Right lobe of liver (tissue), 6 donors: ENCODE measurements at regions not wholly inside any gene's neighbourhood (a gene's known extent, or its start where the extent isn't known, plus 50 kb on each side); places are given as distances from the start of the nearest gene placed in this dataset.

Experiments used
- ATAC-seq, 4 donors: fragments of 200-7000 bp; cut with Tn5 transposase; one replicate each; pipeline ENCODE4 v1.9.1; 2020; ENCODE audit warnings: mild to moderate bottlenecking in 4 of 4, moderate library complexity in 4 of 4
- DNase-seq, 3 donors: peaks; one replicate each; pipeline ENCODE4 v3.0.0-alpha.2; 2020
- H3K27ac ChIP-seq, 3 donors: fragments of 200-600 bp; one replicate each; pipeline ENCODE4 v1.8.0; 2022
- H3K27me3 ChIP-seq, 2 donors: fragments of 200-600 bp; one replicate each; pipeline ENCODE4 v1.8.0; 2022
- H3K36me3 ChIP-seq, 4 donors: fragments of 200-600 bp; sonication (generic) in 1 of 4; one replicate each; pipeline versions ENCODE4 v1.5.1 to v1.8.0; 2017 to 2022; ENCODE audit warnings: control low read depth in 1 of 4
- H3K4me1 ChIP-seq, 4 donors: fragments of 200-600 bp; sonication (generic) in 1 of 4; one replicate each; pipeline versions ENCODE4 v1.5.1 to v1.8.0; 2017 to 2022; ENCODE audit warnings: control low read depth in 1 of 4
- H3K4me3 ChIP-seq, 3 donors: fragments of 200-600 bp; one replicate each; pipeline ENCODE4 v1.8.0; 2022
- H3K9me3 ChIP-seq, 4 donors: fragments of 200-600 bp; sonication (generic) in 1 of 4; one replicate each; pipeline versions ENCODE4 v1.5.1 to v1.8.0; 2017 to 2022; ENCODE audit warnings: control low read depth in 1 of 4
- CTCF ChIP-seq, 4 donors: fragments of 200-600 bp in 3 of 4; fragments of 450-650 bp in 1 of 4; IDR thresholded peaks; one replicate each; pipeline versions ENCODE4 v1.5.1 to v1.8.0; 2016 to 2022; ENCODE audit warnings: antibody characterized with exemption in 4 of 4, mild to moderate bottlenecking in 2 of 4
- POLR2A ChIP-seq: fragments of 450-650 bp; IDR thresholded peaks from one replicate; pipeline ENCODE4 v1.6.1; 2017; ENCODE audit warnings: antibody characterized with exemption, mild to moderate bottlenecking
- WGBS: methylation state at CpG from one replicate; pipeline ENCODE4 v1.1.6; 2018; ENCODE audit warnings: low coverage, low lambda C conversion rate; ENCODE audit not compliant: insufficient coverage; ENCODE audit errors: missing lambda C conversion rate; 5-methylcytosine and 5-hydroxymethylcytosine counted together
- intact Hi-C, 2 donors: fragments of 100-400 bp; cut with DNase I; formaldehyde crosslinking; loops; one replicate each; pipeline versions ENCODE4 v1.11.2 to v1.14.1; 2022
- donor health status: DM: no; HTN: yes; CAD: no.
- donor health status: DM: no; HTN: no; CAD: no.
- donor health status: DM: no; HTN: no; CAD: no.
- donor health status: DM: no; HTN: yes; CAD: no.
- donor health status: DM: no; HTN: yes; CAD: no.

DNA sequence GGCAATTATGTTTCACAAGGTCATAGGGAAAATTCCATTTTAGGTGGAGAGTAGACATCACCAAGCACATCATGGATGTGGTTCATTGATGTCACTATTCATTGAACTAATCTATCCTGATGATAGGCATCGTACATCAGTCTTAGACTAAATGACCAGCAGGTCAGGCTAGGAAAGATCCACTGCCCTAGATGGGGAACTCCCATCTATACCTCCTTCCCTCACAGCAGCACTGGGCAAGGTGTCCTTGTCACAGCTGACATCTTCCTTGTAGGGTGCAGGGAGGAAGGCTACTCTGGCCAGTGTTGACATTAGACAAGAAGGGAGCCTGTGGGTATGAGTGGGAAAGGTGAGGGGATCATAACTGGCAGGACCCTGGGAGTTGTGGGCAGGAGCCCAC, 63.8 kb upstream of the CAPRIN2 start:
- Histone ChIP-seq H3K9me3 (no peaks in the 10 kb centered on the region), H3K4me3 (no peak overlapping the region), H3K36me3 (no peaks in the 10 kb centered on the region), H3K27ac (no peak overlapping the region), H3K27me3 (no peaks in the 10 kb centered on the region), H3K4me1 (no peaks in the 10 kb centered on the region)
- TF ChIP-seq POLR2A (no peak), CTCF (IDR thresholded peaks at IDR 0.05) (no peak)
- ATAC-seq (no peak), DNase-seq (no peak)
- 100% methylated on average over 1 of the region's 1 CpG for WGBS
- intact Hi-C loops, result no loop called here

GRCh38 chr12:30816742-30817465, 62.2 kb upstream of the CAPRIN2 start:
- no peak for DNase-seq
- Histone ChIP-seq H3K4me3 (no peak overlapping the region), H3K4me1 (no peaks in the 10 kb centered on the region), H3K27ac (no peak overlapping the region), H3K36me3 (no peaks in the 10 kb centered on the region), H3K9me3 (no peaks in the 10 kb centered on the region), H3K27me3 (no peaks in the 10 kb centered on the region)
- no peak for TF ChIP-seq POLR2A
- TF ChIP-seq CTCF (IDR thresholded peaks at IDR 0.05), result no peak
- intact Hi-C loops, result no loop called here
- ATAC-seq, result no peak
- 100% methylated on average over 1 of the region's 6 CpGs for WGBS

GRCh38 chr12:30814295-30814655, 59.5 kb upstream of the CAPRIN2 start:
- Histone ChIP-seq H3K9me3 (no peaks in the 10 kb centered on the region), H3K4me1 (no peaks in the 10 kb centered on the region), H3K27ac (no peak overlapping the region), H3K27me3 (no peaks in the 10 kb centered on the region), H3K36me3 (no peaks in the 10 kb centered on the region), H3K4me3 (no peak overlapping the region)
- no peak for DNase-seq
- intact Hi-C loops, result no loop called here
- no peak for ATAC-seq
- TF ChIP-seq POLR2A (no peak), CTCF (IDR thresholded peaks at IDR 0.05) (no peak)

- Histone ChIP-seq H3K36me3 (no peaks in the 10 kb centered on the region), H3K9me3 (no peaks in the 10 kb centered on the region), H3K27ac (no peak overlapping the region), H3K4me3 (no peak overlapping the region), H3K27me3 (no peaks in the 10 kb centered on the region), H3K4me1 (no peaks in the 10 kb centered on the region)
- intact Hi-C loops, result no loop called here
- WGBS, result 35% methylated on average over 3 of the region's 3 CpGs
- ATAC-seq (peak in 1 of 4 donors; percentile 55), DNase-seq (no peak)
- TF ChIP-seq CTCF (IDR thresholded peaks at IDR 0.05) (no peak), POLR2A (no peak)
Measured at GRCh38 chr12:30813525-30814294, 59.0 kb upstream of the CAPRIN2 start.
